Choroid plexus epithelial cell (primary cell): ENCODE measurements at regions not wholly inside any gene's neighbourhood (a gene's known extent, or its start where the extent isn't known, plus 50 kb on each side); places are given as distances from the start of the nearest gene placed in this dataset.
"Not testable (repeated sequence)": the region's sequence is repeated elsewhere in the genome, so short reads cannot be mapped to it uniquely, and the experiment has no call there.

ENCODE experiments used
- DNase-seq: peaks from one replicate; pipeline ENCODE4 v3.0.0-alpha.2; 2010; ENCODE audit warnings: low read depth
- H3K4me3 ChIP-seq: 2 replicates; pipeline ENCODE4 v1.5.1; 2011; ENCODE audit warnings: low read depth, mild to moderate bottlenecking, control low read depth, low read length, moderate library complexity
- CTCF ChIP-seq: conservative IDR thresholded peaks from 2 replicates; pipeline ENCODE4 v1.5.1; 2011; ENCODE audit warnings: low read depth, mild to moderate bottlenecking, control low read depth, inconsistent platforms, low read length, moderate library complexity

- H3K4me3 ChIP-seq: no peak overlapping the region
- no peak for TF ChIP-seq CTCF
- DNase-seq: no peak
These were observed 208.9 kb upstream of the POGK start for GRCh38 chr1:166630369-166630768.

GRCh38 chr1:166638137-166638536 is 201.1 kb upstream of the POGK start:
- DNase-seq: no peak
- H3K4me3 ChIP-seq: no peak overlapping the region
- TF ChIP-seq CTCF: no peak

GRCh38 chr1:166657228-166657627 is 182.0 kb upstream of the POGK start:
- not testable (repeated sequence) for DNase-seq

GRCh38 chr1:166666790-166667189 is 172.5 kb upstream of the POGK start:
- not testable (repeated sequence) for DNase-seq, H3K4me3 ChIP-seq

More at GRCh38 chr1:166657228-166657627, 182.0 kb upstream of the POGK start:
- H3K4me3 ChIP-seq: not testable (repeated sequence)

GRCh38 chr1:166667600-166667999 is 171.7 kb upstream of the POGK start:
- not testable (repeated sequence) for DNase-seq, H3K4me3 ChIP-seq

GRCh38 chr1:166671627-166672026 is 167.6 kb upstream of the POGK start:
- TF ChIP-seq CTCF: no peak
- DNase-seq: no peak
- H3K4me3 ChIP-seq: no peak overlapping the region

- H3K4me3 ChIP-seq: no peak overlapping the region
- DNase-seq: no peak
- TF ChIP-seq CTCF: no peak
These were observed 165.6 kb upstream of the POGK start for GRCh38 chr1:166673722-166674121.

GRCh38 chr1:166675213-166675612 is 164.1 kb upstream of the POGK start:
- no peak overlapping the region for H3K4me3 ChIP-seq
- TF ChIP-seq CTCF: no peak
- DNase-seq: no peak

- H3K4me3 ChIP-seq: no peak overlapping the region
- no peak for DNase-seq
- TF ChIP-seq CTCF: no peak
These were observed 162.3 kb upstream of the POGK start for GRCh38 chr1:166676981-166677380.
